Lower lobe of right lung (tissue), 2 donors: ENCODE measurements at regions not wholly inside any gene's neighbourhood (a gene's known extent, or its start where the extent isn't known, plus 50 kb on each side); places are given as distances from the start of the nearest gene placed in this dataset.

Experiments
- ATAC-seq, 2 donors: fragments of 200-7000 bp; cut with Tn5 transposase; one replicate each; pipeline ENCODE4 v1.9.1; 2020 to 2022; ENCODE audit warnings: mild to moderate bottlenecking in 2 of 2, moderate library complexity in 2 of 2
- DNase-seq: peaks from one replicate; pipeline ENCODE4 v3.0.0-alpha.2; 2020
- H3K27ac ChIP-seq: fragments of 200-600 bp; one replicate; pipeline ENCODE4 v1.8.0; 2022
- H3K27me3 ChIP-seq: fragments of 200-600 bp; one replicate; pipeline ENCODE4 v1.8.0; 2022; ENCODE audit warnings: low read depth
- H3K36me3 ChIP-seq: fragments of 200-600 bp; one replicate; pipeline ENCODE4 v1.8.0; 2022; ENCODE audit warnings: mild to moderate bottlenecking
- H3K4me1 ChIP-seq: fragments of 200-600 bp; one replicate; pipeline ENCODE4 v1.8.0; 2022
- H3K4me3 ChIP-seq: fragments of 200-600 bp; one replicate; pipeline ENCODE4 v1.8.0; 2022; ENCODE audit warnings: mild to moderate bottlenecking
- H3K9me3 ChIP-seq: fragments of 200-600 bp; one replicate; pipeline ENCODE4 v1.8.0; 2022
- CTCF ChIP-seq: fragments of 200-600 bp; IDR thresholded peaks from one replicate; pipeline ENCODE4 v1.8.0; 2022; ENCODE audit warnings: antibody characterized with exemption, mild to moderate bottlenecking
- intact Hi-C: fragments of 100-400 bp; cut with DNase I; formaldehyde crosslinking; loops from one replicate; pipeline ENCODE4 v1.11.0; 2022
- donor health status: DM: no; HTN: yes; CAD: no; lungs with severe emphysema.

- TF ChIP-seq CTCF = no peak
- Histone ChIP-seq H3K9me3 (no peaks in the 10 kb centered on the region), H3K27me3 (no peaks in the 10 kb centered on the region), H3K4me1 (no peaks in the 10 kb centered on the region), H3K27ac (no peak overlapping the region), H3K36me3 (no peaks in the 10 kb centered on the region), H3K4me3 (no peak overlapping the region)
- ATAC-seq = no peak
- intact Hi-C loops = no loop called here
- DNase-seq = no peak
Observed at GRCh38 chr6:18785810-18786490, 398.8 kb downstream of the RNF144B start.

- H3K36me3 ChIP-seq = no peaks in the 10 kb centered on the region
- no peaks in the 10 kb centered on the region for H3K9me3 ChIP-seq
- no peak for TF ChIP-seq CTCF
- H3K27me3 ChIP-seq = no peaks in the 10 kb centered on the region
- intact Hi-C loops = no loop called here
- no peak overlapping the region for H3K27ac ChIP-seq
- ATAC-seq = no peak
- DNase-seq = no peak
- no peak overlapping the region for H3K4me3 ChIP-seq
- no peaks in the 10 kb centered on the region for H3K4me1 ChIP-seq
Observed at GRCh38 chr6:18792866-18793265, 405.7 kb downstream of the RNF144B start.

- H3K36me3 ChIP-seq = no peaks in the 10 kb centered on the region
- intact Hi-C loops = no loop called here
- H3K27me3 ChIP-seq = no peaks in the 10 kb centered on the region
- no peak overlapping the region for H3K4me3 ChIP-seq
- H3K27ac ChIP-seq = no peak overlapping the region
- ATAC-seq = no peak
- H3K9me3 ChIP-seq = no peaks in the 10 kb centered on the region
- DNase-seq = no peak
- TF ChIP-seq CTCF = no peak
- no peaks in the 10 kb centered on the region for H3K4me1 ChIP-seq
Observed at GRCh38 chr6:18795726-18796125, 408.6 kb downstream of the RNF144B start.

GRCh38 chr6:18820725-18821124, 433.6 kb downstream of the RNF144B start:
- Histone ChIP-seq H3K9me3 (peaks cover 25% of the 10 kb centered on the region), H3K4me1 (no peaks in the 10 kb centered on the region), H3K27ac (no peak overlapping the region), H3K36me3 (no peaks in the 10 kb centered on the region), H3K27me3 (no peaks in the 10 kb centered on the region), H3K4me3 (no peak overlapping the region)
- DNase-seq (no peak), ATAC-seq (no peak)
- intact Hi-C loops = no loop called here
- TF ChIP-seq CTCF = no peak

- H3K27ac ChIP-seq = no peak overlapping the region
- no peak overlapping the region for H3K4me3 ChIP-seq
- no peaks in the 10 kb centered on the region for H3K36me3 ChIP-seq
- TF ChIP-seq CTCF = peak; percentile 23
- H3K27me3 ChIP-seq = no peaks in the 10 kb centered on the region
- intact Hi-C loops = no loop called here
- ATAC-seq (no peak), DNase-seq (no peak)
- H3K9me3 ChIP-seq = peaks cover 25% of the 10 kb centered on the region
- no peaks in the 10 kb centered on the region for H3K4me1 ChIP-seq
Observed at GRCh38 chr6:18823782-18824386, 436.7 kb downstream of the RNF144B start.
